Stimulated activated naive CD8-positive, alpha-beta T cell treated with anti-CD3 and anti-CD28 coated beads, Interleukin-15, amount 100 ng/mL, for 72 hours (primary cell): ENCODE measurements at regions not wholly inside any gene's neighbourhood (a gene's known extent, or its start where the extent isn't known, plus 50 kb on each side); places are given as distances from the start of the nearest gene placed in this dataset.
"Not testable (repeated sequence)": the region's sequence is repeated elsewhere in the genome, so short reads cannot be mapped to it uniquely, and the experiment has no call there.

ENCODE experiments used
- ATAC-seq: fragments of 150-1000 bp; cut with Tn5 transposase; 2 replicates; pipeline ENCODE4 v1.10.0; 2021; ENCODE audit warnings: mild to moderate bottlenecking, moderate library complexity
- DNase-seq, 2 donors: peaks; one replicate each; pipeline ENCODE4 v3.0.0; 2021 to 2022
- H3K27ac Mint-ChIP-seq, 2 donors: one replicate each; pipeline ENCODE4 v1.8.0; 2022; ENCODE audit warnings: mild to moderate bottlenecking in 2 of 2, mixed read lengths in 2 of 2, moderate library complexity in 2 of 2
- H3K27me3 Mint-ChIP-seq: one replicate; pipeline ENCODE4 v1.8.0; 2022; ENCODE audit warnings: mixed read lengths
- H3K4me1 Mint-ChIP-seq: one replicate; pipeline ENCODE4 v1.8.0; 2022; ENCODE audit warnings: mild to moderate bottlenecking, mixed read lengths
- H3K4me3 Mint-ChIP-seq, 2 donors: one replicate each; pipeline ENCODE4 v1.8.0; 2022; ENCODE audit warnings: mild to moderate bottlenecking in 2 of 2, mixed read lengths in 2 of 2, moderate library complexity in 1 of 2
- H3K9me3 Mint-ChIP-seq, 2 donors: one replicate each; pipeline ENCODE4 v1.8.0; 2022; ENCODE audit warnings: mixed read lengths in 2 of 2

GRCh38 chr13:44860454-44860853, 128.8 kb downstream of the NUFIP1 start:
- DNase-seq (no peak), ATAC-seq (no peak)
- H3K27me3 Mint-ChIP-seq, result peaks cover 52% of the 10 kb centered on the region
- peaks cover 0 to 8% of the 10 kb centered on the region in 2 donors for H3K9me3 Mint-ChIP-seq
- no peak overlapping the region for H3K27ac Mint-ChIP-seq
- no peak overlapping the region for H3K4me3 Mint-ChIP-seq
- H3K4me1 Mint-ChIP-seq, result no peaks in the 10 kb centered on the region

GRCh38 chr13:44857736-44858135, 131.5 kb downstream of the NUFIP1 start:
- Mint-ChIP-seq H3K4me1 (no peaks in the 10 kb centered on the region), H3K27me3 (peaks cover 46% of the 10 kb centered on the region), H3K4me3 (no peak overlapping the region), H3K9me3 (no peaks in the 10 kb centered on the region), H3K27ac (no peak overlapping the region)
- ATAC-seq (no peak), DNase-seq (no peak)

- Mint-ChIP-seq H3K27me3 (peaks cover 46% of the 10 kb centered on the region), H3K27ac (no peak overlapping the region), H3K9me3 (no peaks in the 10 kb centered on the region), H3K4me3 (no peak overlapping the region), H3K4me1 (no peaks in the 10 kb centered on the region)
- ATAC-seq (no peak), DNase-seq (no peak)
These were observed 132.2 kb downstream of the NUFIP1 start for GRCh38 chr13:44857061-44857460.

- ATAC-seq, result no peak
- no peaks in the 10 kb centered on the region for H3K9me3 Mint-ChIP-seq
- no peak overlapping the region for H3K4me3 Mint-ChIP-seq
- no peak overlapping the region for H3K27ac Mint-ChIP-seq
- H3K4me1 Mint-ChIP-seq, result no peaks in the 10 kb centered on the region
- no peak for DNase-seq
- peaks cover 45% of the 10 kb centered on the region for H3K27me3 Mint-ChIP-seq
These were observed 133.4 kb downstream of the NUFIP1 start for GRCh38 chr13:44855860-44856259.

GRCh38 chr13:44854313-44855060, 134.8 kb downstream of the NUFIP1 start:
- Mint-ChIP-seq H3K27me3 (peaks cover 33% of the 10 kb centered on the region), H3K4me1 (no peaks in the 10 kb centered on the region), H3K4me3 (no peak overlapping the region), H3K9me3 (no peaks in the 10 kb centered on the region), H3K27ac (no peak overlapping the region)
- DNase-seq (no peak), ATAC-seq (no peak)

GRCh38 chr13:44853641-44854040, 135.6 kb downstream of the NUFIP1 start:
- no peak for DNase-seq
- no peak overlapping the region for H3K4me3 Mint-ChIP-seq
- ATAC-seq, result no peak
- peaks cover 26% of the 10 kb centered on the region for H3K27me3 Mint-ChIP-seq
- H3K27ac Mint-ChIP-seq, result no peak overlapping the region
- H3K9me3 Mint-ChIP-seq, result no peaks in the 10 kb centered on the region
- no peaks in the 10 kb centered on the region for H3K4me1 Mint-ChIP-seq

GRCh38 chr13:44848920-44849676, 140.2 kb downstream of the NUFIP1 start:
- ATAC-seq, result no peak
- peaks cover 17% of the 10 kb centered on the region for H3K27me3 Mint-ChIP-seq
- H3K4me1 Mint-ChIP-seq, result no peaks in the 10 kb centered on the region
- DNase-seq, result no peak
- H3K9me3 Mint-ChIP-seq, result no peaks in the 10 kb centered on the region
- H3K4me3 Mint-ChIP-seq, result no peak overlapping the region
- H3K27ac Mint-ChIP-seq, result no peak overlapping the region

GRCh38 chr13:44845281-44846058, 143.8 kb downstream of the NUFIP1 start:
- H3K4me3 Mint-ChIP-seq, ATAC-seq, H3K9me3 Mint-ChIP-seq, H3K4me1 Mint-ChIP-seq, DNase-seq, H3K27ac Mint-ChIP-seq: not testable (repeated sequence)
- H3K27me3 Mint-ChIP-seq, result peaks cover 17% of the 10 kb centered on the region

GRCh38 chr13:44844786-44845185, 144.5 kb downstream of the NUFIP1 start:
- Mint-ChIP-seq H3K27ac (no peak overlapping the region), H3K27me3 (peaks cover 17% of the 10 kb centered on the region), H3K4me1 (no peaks in the 10 kb centered on the region), H3K9me3 (no peaks in the 10 kb centered on the region), H3K4me3 (no peak overlapping the region)
- DNase-seq (no peak), ATAC-seq (no peak)

GRCh38 chr13:44843403-44843802, 145.9 kb downstream of the NUFIP1 start:
- H3K4me1 Mint-ChIP-seq, result no peaks in the 10 kb centered on the region
- H3K27ac Mint-ChIP-seq, result no peak overlapping the region
- DNase-seq (no peak), ATAC-seq (peak; percentile 87)
- H3K4me3 Mint-ChIP-seq, result no peak overlapping the region
- H3K27me3 Mint-ChIP-seq, result peaks cover 15% of the 10 kb centered on the region
- H3K9me3 Mint-ChIP-seq, result no peaks in the 10 kb centered on the region

- Mint-ChIP-seq H3K27ac (no peak overlapping the region), H3K27me3 (peaks cover 6% of the 10 kb centered on the region), H3K4me3 (no peak overlapping the region), H3K9me3 (no peaks in the 10 kb centered on the region), H3K4me1 (no peaks in the 10 kb centered on the region)
- no peak for DNase-seq
- ATAC-seq, result no peak
These were observed 147.1 kb downstream of the NUFIP1 start for GRCh38 chr13:44842158-44842557.

GRCh38 chr13:44840131-44840530, 149.1 kb downstream of the NUFIP1 start:
- no peak overlapping the region for H3K27ac Mint-ChIP-seq
- no peaks in the 10 kb centered on the region for H3K4me1 Mint-ChIP-seq
- no peak for ATAC-seq
- DNase-seq, result no peak
- no peak overlapping the region for H3K4me3 Mint-ChIP-seq
- no peaks in the 10 kb centered on the region for H3K9me3 Mint-ChIP-seq
- no peaks in the 10 kb centered on the region for H3K27me3 Mint-ChIP-seq

- DNase-seq (no peak), ATAC-seq (no peak)
- no peak overlapping the region for H3K27ac Mint-ChIP-seq
- H3K4me1 Mint-ChIP-seq, result no peaks in the 10 kb centered on the region
- no peaks in the 10 kb centered on the region for H3K9me3 Mint-ChIP-seq
- no peak overlapping the region for H3K4me3 Mint-ChIP-seq
- H3K27me3 Mint-ChIP-seq, result no peaks in the 10 kb centered on the region
These were observed 152.0 kb downstream of the NUFIP1 start for GRCh38 chr13:44837250-44837649.

- no peak for ATAC-seq
- no peak for DNase-seq
- Mint-ChIP-seq H3K9me3 (no peaks in the 10 kb centered on the region), H3K27me3 (no peaks in the 10 kb centered on the region), H3K4me1 (no peaks in the 10 kb centered on the region), H3K27ac (no peak overlapping the region), H3K4me3 (no peak overlapping the region)
These were observed 154.9 kb downstream of the NUFIP1 start for GRCh38 chr13:44834404-44834803.

- ATAC-seq (no peak), DNase-seq (no peak)
- no peak overlapping the region for H3K27ac Mint-ChIP-seq
- no peaks in the 10 kb centered on the region for H3K4me1 Mint-ChIP-seq
- no peak overlapping the region for H3K4me3 Mint-ChIP-seq
- H3K9me3 Mint-ChIP-seq, result no peaks in the 10 kb centered on the region
- no peaks in the 10 kb centered on the region for H3K27me3 Mint-ChIP-seq
These were observed 155.6 kb downstream of the NUFIP1 start for GRCh38 chr13:44833626-44834025.

GRCh38 chr13:44833139-44833538, 156.1 kb downstream of the NUFIP1 start:
- Mint-ChIP-seq H3K27me3 (no peaks in the 10 kb centered on the region), H3K4me1 (no peaks in the 10 kb centered on the region), H3K9me3 (no peaks in the 10 kb centered on the region), H3K4me3 (no peak overlapping the region), H3K27ac (no peak overlapping the region)
- ATAC-seq, result no peak
- DNase-seq, result no peak
